Sigmoid colon (tissue), 3 donors: ENCODE measurements at regions not wholly inside any gene's neighbourhood (a gene's known extent, or its start where the extent isn't known, plus 50 kb on each side); places are given as distances from the start of the nearest gene placed in this dataset.

Experiments
- POLR2A ChIP-seq, 2 donors: fragments of 450-650 bp; IDR thresholded peaks; one replicate each; pipeline ENCODE4 v1.6.1; 2016; ENCODE audit warnings: antibody characterized with exemption in 2 of 2, mild to moderate bottlenecking in 2 of 2, moderate library complexity in 2 of 2
- TF ChIP-seq, protein P1 (sequence below), 4 experiments: fragments of 450-650 bp in 3 of 4; fragments of 200-600 bp in 1 of 4; IDR thresholded peaks; one replicate each; pipeline ENCODE4 v1.5.1; 2016 to 2019; ENCODE audit warnings: antibody characterized with exemption in 4 of 4, mild to moderate bottlenecking in 3 of 4, moderate library complexity in 2 of 4

DNA sequence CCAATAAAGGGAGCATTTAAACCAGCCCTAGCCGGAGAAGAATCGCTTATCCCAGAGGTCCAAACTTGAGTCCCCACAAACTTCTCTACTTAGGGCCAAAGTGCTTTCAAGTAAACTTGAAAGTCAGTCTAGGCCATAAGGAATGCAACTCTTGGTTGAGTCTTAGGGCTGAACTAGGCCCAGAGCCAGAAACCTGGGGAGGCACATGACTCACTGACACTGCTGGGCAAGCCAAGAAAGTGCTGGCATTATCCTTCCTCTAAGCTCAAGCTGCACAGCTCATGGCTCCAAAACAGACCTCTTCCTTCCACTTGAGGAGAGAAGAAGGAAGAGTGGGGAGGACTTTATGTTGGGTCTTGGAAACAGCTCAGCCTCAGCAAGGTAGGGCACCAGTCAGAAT, 1257.3 kb upstream of the DIAPH2 start:
- TF ChIP-seq, protein P1, sequence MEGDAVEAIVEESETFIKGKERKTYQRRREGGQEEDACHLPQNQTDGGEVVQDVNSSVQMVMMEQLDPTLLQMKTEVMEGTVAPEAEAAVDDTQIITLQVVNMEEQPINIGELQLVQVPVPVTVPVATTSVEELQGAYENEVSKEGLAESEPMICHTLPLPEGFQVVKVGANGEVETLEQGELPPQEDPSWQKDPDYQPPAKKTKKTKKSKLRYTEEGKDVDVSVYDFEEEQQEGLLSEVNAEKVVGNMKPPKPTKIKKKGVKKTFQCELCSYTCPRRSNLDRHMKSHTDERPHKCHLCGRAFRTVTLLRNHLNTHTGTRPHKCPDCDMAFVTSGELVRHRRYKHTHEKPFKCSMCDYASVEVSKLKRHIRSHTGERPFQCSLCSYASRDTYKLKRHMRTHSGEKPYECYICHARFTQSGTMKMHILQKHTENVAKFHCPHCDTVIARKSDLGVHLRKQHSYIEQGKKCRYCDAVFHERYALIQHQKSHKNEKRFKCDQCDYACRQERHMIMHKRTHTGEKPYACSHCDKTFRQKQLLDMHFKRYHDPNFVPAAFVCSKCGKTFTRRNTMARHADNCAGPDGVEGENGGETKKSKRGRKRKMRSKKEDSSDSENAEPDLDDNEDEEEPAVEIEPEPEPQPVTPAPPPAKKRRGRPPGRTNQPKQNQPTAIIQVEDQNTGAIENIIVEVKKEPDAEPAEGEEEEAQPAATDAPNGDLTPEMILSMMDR (IDR thresholded peaks at IDR 0.05), result no peak
- no peak for TF ChIP-seq POLR2A (IDR thresholded peaks at IDR 0.05)
